Kidney (tissue), 13 donors: ENCODE measurements at regions not wholly inside any gene's neighbourhood (a gene's known extent, or its start where the extent isn't known, plus 50 kb on each side); places are given as distances from the start of the nearest gene placed in this dataset.

Source experiments
- DNase-seq, 5 donors: peaks; one replicate each; pipeline ENCODE4 v3.0.0-alpha.2; 2013 to 2020
- FAIRE-seq: peaks from 2 replicates; lab custom pipeline; 2012; peaks lifted over from hg19 to GRCh38; lab: Jason Lieb, UNC
- H3K27ac ChIP-seq, 2 donors: one replicate each; pipeline ENCODE4 v1.7.0; 2013; ENCODE audit warnings: low read depth in 2 of 2, low read length in 2 of 2, inconsistent platforms in 1 of 2
- H3K27me3 ChIP-seq: one replicate; pipeline ENCODE4 v1.7.1; 2013; ENCODE audit warnings: low read length, inconsistent platforms; ENCODE audit not compliant: control insufficient read depth, insufficient read depth
- H3K36me3 ChIP-seq, 3 donors: one replicate each; pipeline versions ENCODE4 v1.7.0 to v1.7.1; 2013; ENCODE audit warnings: low read length in 3 of 3, control low read depth in 1 of 3, inconsistent platforms in 1 of 3; ENCODE audit not compliant: insufficient read depth in 3 of 3, control insufficient read depth in 2 of 3
- H3K4me1 ChIP-seq, 3 donors: one replicate each; pipeline versions ENCODE4 v1.7.0 to v1.7.1; 2013; ENCODE audit warnings: low read length in 3 of 3, inconsistent platforms in 1 of 3, low read depth in 1 of 3; ENCODE audit not compliant: control insufficient read depth in 2 of 3, insufficient read depth in 2 of 3
- H3K4me3 ChIP-seq, 3 donors: one replicate each; pipeline versions ENCODE4 v1.7.0 to v1.8.1; 2013; ENCODE audit warnings: low read length in 3 of 3, control low read depth in 1 of 3, inconsistent platforms in 1 of 3
- H3K9ac ChIP-seq, 3 donors: one replicate each; pipeline versions ENCODE4 v1.7.0 to v1.7.1; 2013; ENCODE audit warnings: low read length in 3 of 3, control low read depth in 1 of 3, inconsistent platforms in 1 of 3
- H3K9me3 ChIP-seq, 3 donors: one replicate each; pipeline versions ENCODE4 v1.7.0 to v1.7.1; 2013; ENCODE audit warnings: low read length in 3 of 3, control low read depth in 1 of 3, inconsistent platforms in 1 of 3; ENCODE audit not compliant: control insufficient read depth in 2 of 3, insufficient read depth in 1 of 3
- CTCF ChIP-seq: IDR thresholded peaks from 3 replicates; pipeline ENCODE4 v1.5.1; 2012; ENCODE audit warnings: mild to moderate bottlenecking, moderate library complexity, borderline replicate concordance; ENCODE audit not compliant: insufficient read depth; ENCODE audit errors: extremely low read depth
- intact Hi-C: fragments of 100-400 bp; cut with DNase I; formaldehyde crosslinking; loops from one replicate; pipeline ENCODE4 v1.11.1; 2022
- donor health status: control.
- donor health status: control.
- donor health status: control.
- donor health status: control.
- donor health status: control.
- donor health status: DM: yes; HTN: yes; CAD: no.
- donor health status: Normal renal cell carcinoma (clear cell type).

- H3K27ac ChIP-seq, result no peak overlapping the region
- no peak overlapping the region for H3K4me3 ChIP-seq
- H3K9me3 ChIP-seq, result no peaks in the 10 kb centered on the region
- peak in 1 of 5 donors; percentile 10 for DNase-seq
- FAIRE-seq, result no peak
- intact Hi-C loops, result no loop called here
- H3K9ac ChIP-seq, result no peak overlapping the region
- H3K36me3 ChIP-seq, result no peaks in the 10 kb centered on the region
- no peaks in the 10 kb centered on the region for H3K4me1 ChIP-seq
- no peaks in the 10 kb centered on the region for H3K27me3 ChIP-seq
- no peak for TF ChIP-seq CTCF
Observed at GRCh38 chr2:137886083-137886831, 78.0 kb upstream of the HNMT start.

DNA sequence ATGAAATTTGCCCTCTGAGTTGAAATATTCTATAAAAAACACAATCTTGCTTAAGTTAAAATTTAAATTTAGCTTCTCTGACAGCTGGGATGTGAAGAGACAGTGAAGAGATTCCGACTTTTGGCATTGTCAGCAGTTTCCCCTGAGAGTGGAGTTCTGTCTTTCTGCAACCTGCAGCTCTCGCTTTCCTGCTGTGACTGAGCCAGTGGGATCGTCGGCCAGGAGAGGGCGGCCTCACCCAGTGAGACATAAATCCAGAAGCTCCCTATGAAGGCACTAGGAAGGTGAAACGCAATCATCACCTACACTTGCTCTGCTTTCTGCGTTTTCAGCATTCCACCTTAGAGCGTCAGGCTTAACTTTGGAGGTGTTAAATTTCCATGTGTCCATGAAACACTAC lies 75.4 kb upstream of the HNMT start:
- no peaks in the 10 kb centered on the region for H3K27me3 ChIP-seq
- no peak overlapping the region for H3K9ac ChIP-seq
- H3K27ac ChIP-seq, result no peak overlapping the region
- intact Hi-C loops, result no loop called here
- no peaks in the 10 kb centered on the region for H3K36me3 ChIP-seq
- H3K9me3 ChIP-seq, result no peaks in the 10 kb centered on the region
- no peak for FAIRE-seq
- DNase-seq, result peak in 4 of 5 donors; percentile 38 to 50 (median 48)
- peak; percentile 25 for TF ChIP-seq CTCF
- no peak overlapping the region for H3K4me3 ChIP-seq
- H3K4me1 ChIP-seq, result no peaks in the 10 kb centered on the region

DNA sequence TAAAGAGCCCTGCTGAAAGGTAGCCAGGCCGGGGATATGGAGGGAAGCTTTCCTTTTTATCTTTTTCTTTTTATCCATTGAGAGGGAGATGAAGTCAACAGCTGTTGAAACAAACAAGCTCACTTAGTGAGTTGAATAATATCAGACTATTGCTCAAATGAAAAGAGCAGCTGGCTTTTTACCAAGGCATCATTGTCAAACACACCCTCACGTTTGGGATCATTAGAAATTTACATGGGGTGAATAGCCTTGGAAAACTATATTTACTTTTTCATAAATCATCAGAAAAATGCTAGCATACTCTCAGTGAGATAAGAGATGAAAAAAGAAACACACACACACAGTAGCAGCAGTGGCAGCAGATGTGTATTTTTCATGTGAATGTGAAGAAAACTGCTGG lies 71.5 kb upstream of the HNMT start:
- FAIRE-seq (no peak), DNase-seq (peak in 1 of 5 donors; percentile 6)
- no peak overlapping the region for H3K4me3 ChIP-seq
- no peaks in the 10 kb centered on the region for H3K27me3 ChIP-seq
- no peak overlapping the region for H3K27ac ChIP-seq
- no peak for TF ChIP-seq CTCF
- no peaks in the 10 kb centered on the region for H3K4me1 ChIP-seq
- no peaks in the 10 kb centered on the region for H3K9me3 ChIP-seq
- no peak overlapping the region for H3K9ac ChIP-seq
- intact Hi-C loops, result no loop called here
- H3K36me3 ChIP-seq, result no peaks in the 10 kb centered on the region

DNA sequence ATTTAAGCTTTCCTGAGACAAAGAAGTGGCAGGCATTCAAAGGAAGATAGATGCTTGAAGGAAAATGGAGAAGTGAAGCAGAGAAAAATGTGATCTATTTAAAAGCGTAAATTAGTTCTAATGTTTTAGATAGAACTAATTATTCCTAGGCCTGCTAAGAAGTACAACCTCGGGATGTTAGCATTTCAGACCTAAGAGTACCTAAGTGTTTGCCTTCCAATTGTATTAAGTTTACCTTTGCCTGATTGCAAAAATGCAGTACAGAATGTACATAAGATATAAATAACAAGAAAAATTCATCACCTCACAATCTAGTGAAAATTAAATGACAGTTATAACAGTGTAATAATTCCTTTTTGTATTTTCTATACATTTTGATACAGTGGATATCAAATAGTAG lies 71.1 kb upstream of the HNMT start:
- TF ChIP-seq CTCF, result no peak
- no peak for FAIRE-seq

More for the DNA sequence above, 71.1 kb upstream of the HNMT start:
- no peak for DNase-seq
- Histone ChIP-seq H3K9me3 (no peaks in the 10 kb centered on the region), H3K27me3 (no peaks in the 10 kb centered on the region), H3K4me3 (no peak overlapping the region), H3K4me1 (no peaks in the 10 kb centered on the region), H3K9ac (no peak overlapping the region), H3K27ac (no peak overlapping the region), H3K36me3 (no peaks in the 10 kb centered on the region)
- intact Hi-C loops, result no loop called here
